Inflammatory macrophage treated with lipopolysaccharide for 1 hour (primary cell): ENCODE measurements at regions not wholly inside any gene's neighbourhood (a gene's known extent, or its start where the extent isn't known, plus 50 kb on each side); places are given as distances from the start of the nearest gene placed in this dataset.
"Not testable (repeated sequence)": the region's sequence is repeated elsewhere in the genome, so short reads cannot be mapped to it uniquely, and the experiment has no call there.

Experiments used
- DNase-seq, 2 donors: peaks; one replicate each; pipeline ENCODE4 v3.0.0-alpha.2; 2020 to 2022

- no peak for DNase-seq
These were observed 385.0 kb downstream of the CD83 start for GRCh38 chr6:14502551-14502950.

GRCh38 chr6:14505401-14505800, 387.8 kb downstream of the CD83 start:
- DNase-seq: no peak

GRCh38 chr6:14506656-14507246, 389.2 kb downstream of the CD83 start:
- peak in 1 of 2 donors; percentile 25 for DNase-seq

- no peak for DNase-seq
These were observed 391.5 kb downstream of the CD83 start for GRCh38 chr6:14509120-14509519.

GRCh38 chr6:14510038-14510437, 392.5 kb downstream of the CD83 start:
- DNase-seq: no peak

GRCh38 chr6:14511061-14511586, 393.6 kb downstream of the CD83 start:
- DNase-seq: no peak

- DNase-seq: no peak
These were observed 394.7 kb downstream of the CD83 start for GRCh38 chr6:14512246-14512645.

- DNase-seq: no peak
These were observed 396.2 kb downstream of the CD83 start for GRCh38 chr6:14513496-14514393.

GRCh38 chr6:14516956-14517355, 399.4 kb downstream of the CD83 start:
- no peak for DNase-seq

GRCh38 chr6:14517516-14518105, 400.0 kb downstream of the CD83 start:
- no peak for DNase-seq

- no peak for DNase-seq
These were observed 401.1 kb downstream of the CD83 start for GRCh38 chr6:14518515-14519217.

- no peak for DNase-seq
These were observed 402.5 kb downstream of the CD83 start for GRCh38 chr6:14520029-14520428.

GRCh38 chr6:14520536-14520935, 403.0 kb downstream of the CD83 start:
- DNase-seq: no peak

GRCh38 chr6:14521141-14521540, 403.6 kb downstream of the CD83 start:
- DNase-seq: no peak

GRCh38 chr6:14521861-14522260, 404.3 kb downstream of the CD83 start:
- DNase-seq: not testable (repeated sequence)

- peak; percentile 36 to 53 for DNase-seq
These were observed 406.7 kb downstream of the CD83 start for GRCh38 chr6:14524319-14524718.

GRCh38 chr6:14530385-14530784, 412.8 kb downstream of the CD83 start:
- no peak for DNase-seq

- DNase-seq: no peak
These were observed 415.9 kb downstream of the CD83 start for GRCh38 chr6:14533446-14533845.

GRCh38 chr6:14537030-14537429, 419.5 kb downstream of the CD83 start:
- peak; percentile 17 to 70 for DNase-seq

- no peak for DNase-seq
These were observed 422.7 kb downstream of the CD83 start for GRCh38 chr6:14540276-14540675.

- no peak for DNase-seq
These were observed 423.4 kb downstream of the CD83 start for GRCh38 chr6:14540810-14541540.

- DNase-seq: peak; percentile 68 to 82
These were observed 425.2 kb downstream of the CD83 start for GRCh38 chr6:14542670-14543366.
